GM18517 (cell line): ENCODE measurements at regions not wholly inside any gene's neighbourhood (a gene's known extent, or its start where the extent isn't known, plus 50 kb on each side); places are given as distances from the start of the nearest gene placed in this dataset.

ENCODE experiments used
- ATAC-seq: cut with Tn5 transposase; IDR thresholded peaks from one replicate; pipeline ENCODE4 v1.9.1; 2021; ENCODE audit warnings: mild to moderate bottlenecking, moderate library complexity; ENCODE audit not compliant: unreplicated experiment

DNA sequence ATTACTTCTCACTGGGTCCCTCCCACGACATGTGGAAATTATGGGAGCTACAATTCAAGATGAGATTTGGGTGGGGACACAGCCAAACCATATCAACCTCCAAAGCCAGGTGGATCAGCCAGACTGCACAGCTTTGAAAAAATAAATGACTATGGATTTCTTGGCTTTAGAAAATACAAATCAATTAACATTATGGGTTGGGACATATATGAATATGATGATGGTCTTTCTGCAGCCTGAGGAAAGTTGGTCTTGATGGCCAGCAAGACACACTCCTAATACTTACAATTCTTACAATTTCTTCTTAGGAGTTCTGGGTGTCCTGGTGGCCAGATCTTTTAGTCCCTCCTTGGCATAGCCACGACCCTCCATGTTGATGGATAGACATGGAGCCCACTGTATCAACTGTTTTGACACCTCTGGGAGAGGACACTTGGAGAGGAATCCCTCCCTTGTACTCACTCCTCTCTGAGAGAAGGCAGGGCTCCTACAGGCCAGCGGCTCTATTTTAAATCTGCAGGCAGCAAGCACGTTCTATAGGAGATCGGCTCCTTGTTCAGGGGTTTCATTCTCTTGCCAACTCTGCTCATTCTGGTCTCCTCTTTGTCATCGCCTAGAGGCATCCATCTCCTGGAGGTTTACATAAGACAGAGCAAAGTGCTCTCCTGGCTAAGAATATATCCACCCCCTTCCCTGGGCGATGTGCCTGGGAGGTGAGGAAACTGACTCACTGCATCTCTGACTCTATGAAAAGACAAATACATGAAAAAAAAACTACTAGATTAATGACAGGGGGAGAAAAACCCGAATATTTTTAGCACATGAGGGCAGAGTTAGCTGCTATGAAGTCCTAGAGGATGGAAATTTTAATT lies 145.9 kb downstream of the CARTPT start:
- ATAC-seq: no peak

DNA sequence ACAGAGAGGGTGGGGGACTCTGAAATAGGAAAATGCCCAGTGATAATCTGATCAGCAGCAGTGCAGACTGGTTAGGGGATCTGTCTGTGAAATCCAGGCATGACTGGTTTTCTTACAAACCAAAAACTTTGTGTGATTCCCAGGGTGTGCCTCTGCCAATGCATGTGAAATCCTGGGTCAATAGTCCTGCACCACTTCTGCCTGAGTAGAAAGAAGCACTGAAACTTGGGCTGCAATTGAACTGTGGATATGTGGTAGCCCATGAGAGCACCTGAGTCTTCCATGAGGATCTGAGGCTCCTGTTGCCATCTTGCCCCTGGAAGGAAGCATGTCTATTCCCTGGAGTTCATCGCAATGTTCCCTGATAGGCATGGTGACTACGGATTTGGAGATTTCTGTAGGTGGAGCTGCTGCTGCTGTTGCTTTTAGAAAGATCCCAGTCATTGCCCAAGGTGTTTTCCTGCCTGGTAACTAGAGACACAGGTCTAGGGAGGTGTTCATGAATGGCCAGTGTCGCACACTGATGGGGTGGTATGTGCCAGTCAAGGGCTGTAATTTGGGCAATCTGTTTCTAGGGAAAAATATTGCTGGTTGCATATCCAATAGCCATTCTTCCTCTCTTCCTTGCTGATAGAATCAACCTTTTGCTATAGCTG lies 146.7 kb downstream of the CARTPT start:
- ATAC-seq: no peak

GRCh38 chr5:71872311-71872864 lies 153.3 kb downstream of the CARTPT start:
- ATAC-seq: no peak

DNA sequence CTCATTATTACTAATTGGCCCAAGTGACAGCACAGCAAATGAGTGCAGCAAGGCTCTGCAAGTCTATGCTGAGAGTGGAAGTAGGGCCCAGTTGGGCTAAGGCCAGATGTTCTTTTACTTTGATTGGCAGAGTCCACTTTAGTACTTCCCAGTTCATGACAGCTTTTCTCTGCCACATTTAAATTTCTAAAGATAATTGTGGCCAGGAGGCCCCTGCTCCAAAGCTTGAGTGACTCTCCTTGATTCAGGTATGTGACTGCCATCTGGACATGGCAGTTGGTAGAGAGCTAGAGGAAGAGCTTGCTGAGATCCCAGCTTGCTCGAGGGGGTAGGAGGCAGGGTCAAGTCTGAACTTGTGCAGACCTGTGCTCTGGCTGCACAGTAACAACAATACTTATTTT lies 154.1 kb downstream of the CARTPT start:
- no peak for ATAC-seq

GRCh38 chr5:71874521-71874920 lies 155.4 kb downstream of the CARTPT start:
- no peak for ATAC-seq

- no peak for ATAC-seq
Observed at GRCh38 chr5:71877511-71877910, 158.4 kb downstream of the CARTPT start.

DNA sequence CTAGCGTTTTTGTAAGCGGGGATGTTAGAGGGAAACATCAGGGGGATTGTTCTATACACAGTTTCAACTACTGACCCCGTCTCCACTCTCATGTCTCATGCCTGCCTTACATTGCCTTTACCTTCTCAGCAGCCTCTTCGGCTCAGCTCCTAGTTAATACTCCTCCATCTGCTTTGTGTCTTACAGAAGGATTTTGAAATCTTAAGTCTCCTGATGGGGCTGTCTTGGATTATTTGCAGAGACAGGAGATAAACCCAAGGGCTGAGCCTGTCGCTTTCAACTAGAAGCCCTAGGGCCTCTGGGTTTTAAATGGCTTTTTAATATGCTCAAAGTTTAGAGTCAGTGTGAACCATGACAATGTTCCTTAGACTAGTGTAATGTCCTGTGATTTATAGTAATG lies 161.5 kb downstream of the CARTPT start:
- no peak for ATAC-seq

GRCh38 chr5:71882826-71883741 lies 164.0 kb downstream of the CARTPT start:
- ATAC-seq: no peak

- ATAC-seq: no peak
Observed at GRCh38 chr5:71883742-71884103, 164.6 kb downstream of the CARTPT start.

DNA sequence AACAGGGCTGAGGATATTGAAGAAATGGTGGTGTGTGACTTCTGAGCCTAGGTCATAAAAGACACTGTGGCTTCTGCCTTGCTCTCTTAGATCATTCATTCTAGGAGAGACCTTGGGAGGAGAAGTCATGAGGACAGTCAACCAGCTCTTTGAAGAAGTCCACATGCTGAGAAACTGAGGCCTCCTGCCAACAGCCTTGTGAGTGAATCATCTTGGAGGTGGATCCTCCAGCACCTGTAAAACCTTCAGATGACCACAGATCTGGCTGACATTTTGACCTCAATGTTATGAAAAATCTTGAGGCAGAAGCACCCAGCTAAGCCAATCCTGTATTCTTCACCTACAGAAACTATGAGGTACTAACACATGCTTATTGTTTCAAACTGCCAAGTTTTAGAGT lies 165.9 kb downstream of the CARTPT start:
- ATAC-seq: no peak

GRCh38 chr5:71886406-71886805 lies 167.3 kb downstream of the CARTPT start:
- no peak for ATAC-seq

GRCh38 chr5:71887680-71888079 lies 168.6 kb downstream of the CARTPT start:
- peak; percentile 98 for ATAC-seq

GRCh38 chr5:71891406-71891805 lies 172.3 kb downstream of the CARTPT start:
- ATAC-seq: no peak

DNA sequence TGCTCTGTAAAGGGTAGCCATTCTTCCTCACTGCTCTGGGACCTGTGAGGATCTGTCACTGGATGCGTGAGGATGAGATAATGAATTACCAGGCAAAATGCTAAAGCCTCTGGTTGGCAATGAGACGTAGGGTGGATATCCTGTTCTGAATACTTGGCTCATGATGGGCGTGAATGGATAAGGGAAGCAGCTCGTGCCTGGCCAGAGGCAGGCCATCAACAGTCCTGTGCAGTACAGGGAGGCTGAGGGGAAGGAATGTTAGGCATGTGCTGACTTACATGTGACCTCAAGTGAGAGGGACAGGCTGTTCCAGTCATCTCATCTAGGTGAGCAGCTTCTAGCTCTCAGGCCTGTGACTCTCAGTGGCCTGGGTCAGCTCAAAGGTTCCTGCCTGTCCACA lies 172.8 kb downstream of the CARTPT start:
- ATAC-seq: no peak

DNA sequence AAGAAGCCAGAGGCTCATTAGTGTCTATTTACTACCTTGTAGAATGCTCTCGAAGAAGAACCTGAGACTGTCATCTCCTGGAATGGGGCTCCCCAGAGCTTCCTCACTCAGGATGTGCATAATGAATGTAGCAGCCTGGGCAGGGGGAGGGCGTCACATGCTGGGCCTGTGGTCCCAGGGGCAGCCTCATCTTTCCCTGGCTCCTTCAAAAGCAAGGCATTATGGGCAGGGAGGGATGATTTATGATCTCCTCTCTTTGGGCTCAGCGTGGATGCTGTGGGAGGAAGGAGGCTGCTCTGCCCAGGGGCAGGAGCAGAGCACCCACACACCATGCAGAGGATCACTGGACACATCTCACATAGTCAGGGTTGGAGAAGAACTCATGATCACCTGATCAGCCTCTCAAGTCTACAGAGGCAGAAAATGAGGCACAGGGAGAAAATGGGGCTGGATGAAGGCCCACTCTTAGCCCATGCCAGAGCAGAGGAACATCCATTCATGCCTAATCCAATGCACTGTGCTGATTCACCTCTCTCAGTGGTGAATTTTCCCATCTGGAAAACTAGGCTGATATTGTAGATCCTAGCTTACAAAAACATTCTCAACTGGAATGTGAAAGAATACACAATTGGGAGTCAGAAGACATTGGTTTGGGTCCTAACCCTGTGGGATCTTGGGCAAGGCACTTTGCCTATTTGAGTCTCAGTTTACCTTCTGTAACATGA lies 173.7 kb downstream of the CARTPT start:
- ATAC-seq: no peak

- no peak for ATAC-seq
Observed at GRCh38 chr5:71893451-71893850, 174.4 kb downstream of the CARTPT start.

DNA sequence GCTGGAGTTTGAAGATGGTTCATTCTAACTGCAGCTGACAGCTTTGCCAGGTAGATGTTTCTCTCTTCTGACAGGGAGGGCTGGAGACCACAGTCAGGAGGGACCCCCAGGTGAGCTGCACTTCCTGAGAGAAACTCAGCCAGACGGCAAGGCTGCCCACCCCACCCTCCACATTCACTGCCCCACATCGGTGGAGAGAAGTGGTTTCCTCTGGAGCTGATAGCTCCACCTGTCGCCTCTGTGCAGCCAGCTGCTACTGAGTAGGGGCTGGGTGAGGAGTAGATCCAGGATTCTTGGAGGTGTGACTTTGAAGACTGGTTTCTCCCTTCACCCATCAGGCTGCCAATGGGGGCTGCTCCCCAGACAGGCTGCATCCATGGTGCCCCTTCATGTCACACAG lies 175.0 kb downstream of the CARTPT start:
- ATAC-seq: no peak

- ATAC-seq: no peak
Observed at GRCh38 chr5:71895546-71895945, 176.5 kb downstream of the CARTPT start.

- no peak for ATAC-seq
Observed at GRCh38 chr5:71899865-71900342, 180.8 kb downstream of the CARTPT start.

GRCh38 chr5:71903808-71904207 lies 184.7 kb downstream of the CARTPT start:
- no peak for ATAC-seq
